Loucy (cell line): ENCODE measurements at regions not wholly inside any gene's neighbourhood (a gene's known extent, or its start where the extent isn't known, plus 50 kb on each side); places are given as distances from the start of the nearest gene placed in this dataset.

Experiments
- H2AFZ ChIP-seq: fragments of 200-600 bp; sonication (generic); 2 replicates; pipeline ENCODE4 v1.6.0; 2016; ENCODE audit warnings: antibody characterized with exemption, mild to moderate bottlenecking, low read length, moderate library complexity
- H3F3A ChIP-seq: fragments of 200-600 bp; 2 replicates; pipeline ENCODE4 v1.6.0; 2016; ENCODE audit warnings: antibody characterized with exemption, low read depth, mild to moderate bottlenecking
- H3K27me3 ChIP-seq: fragments of 200-600 bp; sonication (generic); 2 replicates; pipeline ENCODE4 v1.6.1; 2014; ENCODE audit warnings: low read length, mild to moderate bottlenecking; ENCODE audit not compliant: insufficient read depth, poor library complexity, severe bottlenecking
- H3K36me3 ChIP-seq: fragments of 200-600 bp; sonication (generic); 2 replicates; pipeline ENCODE4 v1.6.1; 2016; ENCODE audit warnings: low read length; ENCODE audit not compliant: insufficient read depth
- H3K4me1 ChIP-seq: fragments of 200-600 bp; sonication (generic); 2 replicates; pipeline ENCODE4 v1.5.1; 2014; ENCODE audit warnings: low read length, mild to moderate bottlenecking; ENCODE audit not compliant: insufficient read depth, poor library complexity, severe bottlenecking
- H3K4me2 ChIP-seq: fragments of 200-600 bp; sonication (generic); 2 replicates; pipeline ENCODE4 v1.6.0; 2014; ENCODE audit warnings: antibody characterized with exemption, low read length, low read depth, mild to moderate bottlenecking; ENCODE audit not compliant: poor library complexity, severe bottlenecking
- H3K4me3 ChIP-seq: fragments of 200-600 bp; sonication (generic); 2 replicates; pipeline ENCODE4 v1.5.1; 2014; ENCODE audit warnings: low read length, mild to moderate bottlenecking, mixed read lengths; ENCODE audit not compliant: poor library complexity, severe bottlenecking
- H3K79me2 ChIP-seq: fragments of 200-600 bp; sonication (generic); 2 replicates; pipeline ENCODE4 v1.6.1; 2014; ENCODE audit warnings: low read length; ENCODE audit not compliant: insufficient read depth
- H3K9ac ChIP-seq: fragments of 200-600 bp; sonication (generic); 2 replicates; pipeline ENCODE4 v1.6.0; 2014; ENCODE audit warnings: mild to moderate bottlenecking, low read depth, low read length, moderate library complexity; ENCODE audit not compliant: poor library complexity, severe bottlenecking
- H3K9me2 ChIP-seq: fragments of 200-600 bp; sonication (generic); replicated peaks from 2 replicates; pipeline ENCODE4 v1.6.1; 2016; ENCODE audit warnings: low read depth, low read length, mixed read lengths
- H3K9me3 ChIP-seq: fragments of 200-600 bp; sonication (generic); 2 replicates; pipeline ENCODE4 v1.6.1; 2014; ENCODE audit warnings: mild to moderate bottlenecking, antibody characterized with exemption, low read length, low read depth; ENCODE audit not compliant: insufficient read depth
- H4K20me1 ChIP-seq: fragments of 200-600 bp; sonication (generic); 2 replicates; pipeline ENCODE4 v1.6.0; 2014; ENCODE audit warnings: antibody characterized with exemption, low read length, mild to moderate bottlenecking; ENCODE audit not compliant: insufficient read depth, poor library complexity, severe bottlenecking
- EZH2phosphoT487 ChIP-seq: fragments of 200-600 bp; IDR thresholded peaks from 2 replicates; pipeline ENCODE4 v1.6.1; 2018; ENCODE audit warnings: antibody characterized with exemption, mild to moderate bottlenecking, moderate library complexity, borderline replicate concordance
- TF ChIP-seq, protein P1 (sequence below): fragments of 200-600 bp; sonication (generic); conservative IDR thresholded peaks from 2 replicates; pipeline ENCODE4 v1.5.1; 2014; ENCODE audit warnings: mild to moderate bottlenecking, antibody characterized with exemption, low read length

DNA sequence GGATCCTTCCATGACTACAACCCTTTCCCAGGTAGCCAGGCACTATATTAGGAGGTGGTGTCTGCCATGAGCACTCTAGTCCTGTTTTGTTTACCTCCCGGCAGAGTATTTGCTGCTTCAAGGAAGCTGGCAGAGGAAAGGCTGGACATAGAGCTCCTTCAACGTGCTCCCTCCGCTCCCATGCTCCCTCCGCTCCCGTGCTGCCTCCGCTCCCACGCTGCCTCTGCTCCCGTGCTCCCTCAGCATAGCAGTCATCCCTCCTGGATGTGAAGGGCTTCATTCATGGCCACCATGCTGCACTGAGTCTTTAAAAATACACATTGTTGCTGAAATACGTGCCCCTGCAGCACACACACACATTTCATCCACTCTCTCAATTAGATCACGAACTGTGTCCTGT is 181.9 kb upstream of the MYT1L start:
- peaks cover 3% of the 10 kb centered on the region; the same call in 1 of the 2 replicates for H3K9me3 ChIP-seq
- no peaks in the 10 kb centered on the region for H3K36me3 ChIP-seq
- H2AFZ ChIP-seq, result no peak overlapping the region
- no peak overlapping the region for H3K4me3 ChIP-seq
- no peaks in the 10 kb centered on the region for H4K20me1 ChIP-seq
- TF ChIP-seq EZH2phosphoT487, result no peak
- TF ChIP-seq, protein P1, sequence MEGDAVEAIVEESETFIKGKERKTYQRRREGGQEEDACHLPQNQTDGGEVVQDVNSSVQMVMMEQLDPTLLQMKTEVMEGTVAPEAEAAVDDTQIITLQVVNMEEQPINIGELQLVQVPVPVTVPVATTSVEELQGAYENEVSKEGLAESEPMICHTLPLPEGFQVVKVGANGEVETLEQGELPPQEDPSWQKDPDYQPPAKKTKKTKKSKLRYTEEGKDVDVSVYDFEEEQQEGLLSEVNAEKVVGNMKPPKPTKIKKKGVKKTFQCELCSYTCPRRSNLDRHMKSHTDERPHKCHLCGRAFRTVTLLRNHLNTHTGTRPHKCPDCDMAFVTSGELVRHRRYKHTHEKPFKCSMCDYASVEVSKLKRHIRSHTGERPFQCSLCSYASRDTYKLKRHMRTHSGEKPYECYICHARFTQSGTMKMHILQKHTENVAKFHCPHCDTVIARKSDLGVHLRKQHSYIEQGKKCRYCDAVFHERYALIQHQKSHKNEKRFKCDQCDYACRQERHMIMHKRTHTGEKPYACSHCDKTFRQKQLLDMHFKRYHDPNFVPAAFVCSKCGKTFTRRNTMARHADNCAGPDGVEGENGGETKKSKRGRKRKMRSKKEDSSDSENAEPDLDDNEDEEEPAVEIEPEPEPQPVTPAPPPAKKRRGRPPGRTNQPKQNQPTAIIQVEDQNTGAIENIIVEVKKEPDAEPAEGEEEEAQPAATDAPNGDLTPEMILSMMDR, result no peak
- no peak overlapping the region for H3K4me2 ChIP-seq
- H3F3A ChIP-seq, result no peaks in the 10 kb centered on the region
- no peaks in the 10 kb centered on the region for H3K4me1 ChIP-seq
- H3K9ac ChIP-seq, result no peak overlapping the region
- no peaks in the 10 kb centered on the region for H3K9me2 ChIP-seq
- H3K27me3 ChIP-seq, result no peaks in the 10 kb centered on the region
- H3K79me2 ChIP-seq, result no peaks in the 10 kb centered on the region

DNA sequence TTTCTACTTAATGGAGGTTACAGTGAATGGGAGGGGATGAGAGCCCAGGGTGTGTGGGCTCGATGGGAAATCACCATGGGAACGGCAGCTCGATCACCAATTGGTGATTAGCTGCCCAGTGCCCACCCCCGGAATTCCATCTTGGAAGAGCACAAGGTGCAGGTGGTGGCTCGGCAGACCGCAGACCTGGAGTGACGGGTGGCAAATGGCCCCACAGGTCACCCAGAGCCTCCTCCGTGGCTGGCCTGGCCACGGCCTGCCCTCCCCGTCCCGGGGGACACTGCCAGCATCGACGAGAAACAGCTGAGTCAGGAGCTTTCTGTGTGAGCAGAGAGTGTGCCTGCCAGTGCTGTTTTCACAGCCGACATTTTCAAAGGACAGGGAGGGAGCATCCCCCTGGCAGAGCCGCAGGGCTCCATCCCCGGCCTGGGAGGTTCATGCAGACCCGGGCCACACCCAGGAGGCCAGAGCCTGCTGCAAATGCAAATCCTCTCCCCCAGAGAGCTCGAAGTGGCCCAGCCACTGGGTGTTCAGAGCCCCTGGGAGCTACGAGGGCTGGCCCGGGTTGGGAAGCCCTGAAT is 176.4 kb upstream of the MYT1L start:
- TF ChIP-seq, protein P1, result no peak
- no peak for TF ChIP-seq EZH2phosphoT487
- H2AFZ ChIP-seq, result no peak overlapping the region
- H3K4me3 ChIP-seq, result no peak overlapping the region
- H3K27me3 ChIP-seq, result no peaks in the 10 kb centered on the region
- no peaks in the 10 kb centered on the region for H3K4me1 ChIP-seq
- H3K36me3 ChIP-seq, result no peaks in the 10 kb centered on the region
- no peaks in the 10 kb centered on the region for H3K9me2 ChIP-seq
- no peaks in the 10 kb centered on the region for H3K79me2 ChIP-seq
- peaks cover 3% of the 10 kb centered on the region; the same call in 1 of the 2 replicates for H3K9me3 ChIP-seq
- no peak overlapping the region for H3K9ac ChIP-seq
- no peaks in the 10 kb centered on the region for H3F3A ChIP-seq
- H3K4me2 ChIP-seq, result no peak overlapping the region
- H4K20me1 ChIP-seq, result no peaks in the 10 kb centered on the region

DNA sequence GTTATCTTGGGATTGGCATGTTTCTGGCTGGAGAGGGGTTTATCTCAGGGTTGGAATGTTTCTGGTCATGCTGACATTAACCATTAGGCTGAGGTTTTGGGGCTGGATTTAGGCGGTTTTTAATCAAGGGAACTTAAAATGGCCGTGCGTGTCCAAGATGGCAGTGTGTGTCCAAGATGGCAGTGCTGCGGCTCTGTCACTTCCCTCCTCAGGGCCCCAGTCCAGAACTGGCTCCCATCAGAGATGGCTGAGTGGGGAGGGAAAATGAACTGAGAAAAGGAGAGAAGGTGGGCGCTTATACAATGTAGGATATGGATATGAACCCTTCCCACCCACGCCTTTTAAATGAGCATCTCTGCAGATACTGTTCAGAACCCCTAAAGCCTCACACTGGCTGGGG is 175.5 kb upstream of the MYT1L start:
- no peak overlapping the region for H3K4me2 ChIP-seq
- no peak overlapping the region for H3K4me3 ChIP-seq
- no peak overlapping the region for H3K9ac ChIP-seq
- H3K9me3 ChIP-seq, result peaks cover 3% of the 10 kb centered on the region; the same call in 1 of the 2 replicates
- H4K20me1 ChIP-seq, result no peaks in the 10 kb centered on the region
- H3K9me2 ChIP-seq, result no peaks in the 10 kb centered on the region
- no peaks in the 10 kb centered on the region for H3K4me1 ChIP-seq
- no peaks in the 10 kb centered on the region for H3K36me3 ChIP-seq
- no peak overlapping the region for H2AFZ ChIP-seq
- no peaks in the 10 kb centered on the region for H3K79me2 ChIP-seq
- TF ChIP-seq, protein P1, result no peak
- no peak for TF ChIP-seq EZH2phosphoT487
- no peaks in the 10 kb centered on the region for H3F3A ChIP-seq
- no peaks in the 10 kb centered on the region for H3K27me3 ChIP-seq
